Activated CD8-positive, alpha-beta memory T cell treated with anti-CD3 and anti-CD28 coated beads, Interleukin-2, amount 50 U/mL, for 48 hours (primary cell): ENCODE measurements at regions not wholly inside any gene's neighbourhood (a gene's known extent, or its start where the extent isn't known, plus 50 kb on each side); places are given as distances from the start of the nearest gene placed in this dataset.
"Not testable (repeated sequence)": the region's sequence is repeated elsewhere in the genome, so short reads cannot be mapped to it uniquely, and the experiment has no call there.

ENCODE experiments used
- DNase-seq: peaks from one replicate; pipeline ENCODE4 v3.0.0-alpha.2; 2020

DNA sequence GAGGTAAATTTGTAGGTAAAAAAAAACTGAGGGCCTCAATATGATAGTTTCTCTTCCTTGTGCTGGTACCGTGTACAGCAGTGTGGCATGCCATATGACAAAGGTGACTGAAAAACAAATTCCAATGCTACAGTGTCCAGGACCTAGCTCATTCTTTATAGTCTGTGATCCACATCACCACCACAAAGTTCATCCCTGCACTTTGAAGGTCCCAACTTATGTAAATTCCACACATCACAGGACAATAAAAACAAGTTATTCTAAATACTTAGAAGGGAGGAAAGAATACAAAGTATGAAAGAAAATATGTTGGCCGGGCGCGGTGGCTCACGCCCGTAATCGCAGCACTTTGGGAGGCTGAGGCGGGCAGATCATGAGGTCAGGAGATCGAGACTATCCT, 314.6 kb upstream of the SGCG start:
- DNase-seq, result no peak

DNA sequence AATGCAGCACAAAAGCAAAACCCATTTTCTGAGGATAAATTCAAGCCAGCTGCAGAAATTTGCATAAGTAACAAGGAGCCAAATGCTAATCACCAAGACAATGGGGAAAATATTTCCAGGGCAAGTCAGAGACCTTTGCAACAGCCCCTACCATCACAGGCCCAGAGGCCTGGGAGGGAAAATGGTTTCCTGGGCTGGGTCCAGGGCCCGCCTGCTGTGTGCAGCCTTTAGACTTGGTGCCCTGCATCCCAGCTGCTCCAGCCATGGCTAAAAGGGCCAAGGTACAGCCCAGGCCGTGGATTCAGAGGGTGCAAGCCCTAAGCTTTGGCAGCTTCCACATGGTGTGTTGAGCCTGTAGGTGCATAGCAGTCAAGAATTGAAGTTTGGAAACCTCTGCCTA, 309.5 kb upstream of the SGCG start:
- DNase-seq, result no peak

DNA sequence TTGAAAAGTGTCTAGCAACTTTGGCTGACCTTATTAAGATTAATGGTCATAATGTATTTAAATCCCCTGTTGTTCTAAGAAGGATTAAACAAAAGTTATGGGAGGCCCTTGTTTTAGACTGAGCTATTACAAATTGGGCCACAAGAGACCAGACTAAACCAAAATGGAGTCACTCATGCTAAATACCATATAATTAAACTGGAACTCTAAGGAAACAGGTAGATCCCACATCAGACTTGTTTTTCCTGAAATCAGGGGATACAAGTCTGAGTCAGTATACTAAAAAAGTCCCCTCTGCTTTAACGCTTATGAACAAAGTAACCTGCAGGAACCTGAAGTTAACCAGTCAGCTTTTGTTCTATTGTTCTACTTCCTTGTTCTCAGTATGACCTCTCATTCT, 305.9 kb upstream of the SGCG start:
- no peak for DNase-seq

DNA sequence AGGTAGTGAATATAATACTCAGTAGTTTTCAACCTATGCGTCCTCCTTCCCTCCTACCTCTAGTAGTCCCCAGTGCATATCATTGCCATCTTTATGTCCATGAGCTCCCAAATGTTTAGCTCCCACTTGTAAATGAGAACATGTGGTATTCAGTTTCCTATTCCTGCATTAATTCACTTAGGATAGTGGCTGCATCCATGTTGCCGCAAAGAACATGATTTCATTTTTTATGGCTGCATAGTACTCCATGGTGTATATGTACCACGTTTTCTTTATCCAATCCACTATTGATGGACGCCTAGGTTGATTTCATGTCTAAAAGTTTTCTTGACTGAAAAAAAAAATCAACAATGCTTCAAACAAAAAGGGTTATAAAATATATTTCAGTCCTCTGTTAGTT, 303.4 kb upstream of the SGCG start:
- no peak for DNase-seq

DNA sequence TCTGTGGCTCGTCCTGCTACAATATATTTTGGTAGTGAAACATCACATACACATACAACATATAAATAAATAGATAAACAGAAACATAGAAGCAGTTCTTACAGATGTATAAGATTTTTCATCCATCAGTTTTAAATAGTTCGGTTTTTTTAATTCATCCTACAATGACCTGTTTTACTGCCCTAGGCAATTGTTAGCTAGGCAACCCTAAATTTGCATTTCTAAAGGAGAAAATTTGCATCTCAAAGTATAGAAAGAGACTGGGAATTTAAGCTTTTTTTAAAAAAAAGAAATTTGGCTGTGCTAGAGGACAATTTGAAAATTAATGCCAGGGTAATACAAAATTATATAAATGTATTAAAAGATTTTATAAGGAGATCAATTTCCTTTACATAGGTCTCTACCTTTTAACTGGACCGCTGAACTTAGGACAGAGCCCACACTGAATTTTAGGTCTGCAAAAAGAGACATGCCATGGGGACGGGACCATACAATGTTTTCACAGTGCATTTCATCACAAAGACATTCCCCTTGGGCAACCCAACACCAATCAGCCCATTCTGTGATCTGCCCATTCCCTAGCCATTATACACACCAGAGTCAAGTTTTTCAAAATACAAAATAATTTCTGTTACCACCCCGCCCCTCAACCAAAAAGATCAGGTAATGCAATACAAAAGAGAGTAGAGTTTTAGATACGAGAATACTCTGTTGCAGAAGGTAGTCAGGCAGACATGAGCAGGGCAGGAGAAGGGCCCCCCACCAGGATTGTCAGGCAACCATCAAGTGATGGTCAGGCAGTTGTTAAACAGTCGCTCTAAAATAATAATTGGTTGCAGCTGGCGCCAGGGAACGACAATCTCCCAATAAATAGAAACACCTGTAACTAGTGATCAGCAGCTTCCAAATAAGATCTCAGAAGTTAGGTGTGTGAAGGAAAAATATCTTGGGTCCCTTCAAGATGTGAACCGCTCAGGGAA, 299.7 kb upstream of the SGCG start:
- no peak for DNase-seq

DNA sequence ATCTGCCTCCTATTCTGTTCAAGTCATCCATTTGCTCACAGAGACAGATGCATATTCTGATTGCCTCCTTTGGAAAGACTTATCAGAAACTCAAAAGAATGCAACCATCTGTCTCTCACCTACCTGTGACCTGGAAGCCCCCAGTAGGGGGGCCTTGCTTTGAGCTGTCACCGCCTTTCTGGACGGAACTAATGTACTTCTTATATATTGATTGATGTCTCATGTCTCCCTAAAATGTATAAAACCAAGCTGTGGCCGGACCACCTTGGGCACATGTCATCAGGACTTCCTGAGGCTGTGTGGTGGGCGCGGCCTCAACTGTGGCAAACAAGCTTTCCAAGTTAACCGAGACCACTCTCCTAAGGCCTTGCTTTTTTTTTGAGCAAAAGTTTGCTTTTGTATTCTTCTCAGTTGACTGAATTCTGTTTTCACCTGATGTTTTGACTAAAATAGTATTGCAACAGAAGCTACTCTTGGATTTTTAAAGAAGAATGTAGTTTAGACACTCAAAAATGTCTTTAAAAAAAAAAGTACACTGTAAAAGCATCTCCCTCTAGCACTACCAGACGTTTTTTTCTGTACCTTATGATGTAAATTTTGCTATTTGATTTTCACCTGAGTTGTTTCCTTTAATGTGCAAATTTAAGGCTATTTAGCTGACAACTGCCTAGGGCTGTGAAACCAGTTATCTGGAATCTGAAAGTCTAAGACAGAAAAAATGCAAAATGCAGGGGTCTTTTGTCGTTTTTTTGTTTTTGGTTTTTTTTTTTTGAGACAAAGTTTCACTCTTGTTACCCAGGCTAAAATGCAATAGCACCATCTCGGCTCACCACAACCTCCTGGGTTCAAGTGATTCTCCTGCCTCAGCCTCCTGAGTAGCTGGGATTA, 298.8 kb upstream of the SGCG start:
- not testable (repeated sequence) for DNase-seq

DNA sequence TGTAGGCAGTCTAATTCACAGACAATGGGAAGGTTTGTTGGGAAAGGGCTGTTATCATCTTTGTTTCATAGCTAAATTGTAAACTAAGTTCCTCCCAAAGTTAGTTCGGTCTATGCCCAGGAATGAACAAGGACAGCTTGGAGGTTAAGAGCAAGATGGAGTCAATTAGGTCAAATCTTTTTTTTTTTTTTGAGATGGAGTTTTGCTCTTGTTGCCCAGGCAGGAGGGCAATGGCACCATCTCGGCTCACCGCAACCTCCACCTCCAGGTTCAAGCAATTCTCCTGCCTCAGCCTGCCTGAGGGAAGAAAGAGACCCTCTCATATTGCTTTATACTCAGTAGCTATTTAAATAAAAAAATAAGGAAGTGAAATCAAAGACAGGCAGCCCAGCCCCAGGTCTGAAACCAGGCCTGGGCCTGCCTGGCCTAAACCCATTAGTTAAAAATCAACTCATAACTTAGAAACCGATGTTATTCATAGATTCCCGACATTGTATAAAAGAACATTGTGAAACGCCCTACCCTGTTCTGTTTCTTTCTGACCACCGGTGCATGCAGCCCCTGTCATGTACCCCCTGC, 297.4 kb upstream of the SGCG start:
- no peak for DNase-seq

DNA sequence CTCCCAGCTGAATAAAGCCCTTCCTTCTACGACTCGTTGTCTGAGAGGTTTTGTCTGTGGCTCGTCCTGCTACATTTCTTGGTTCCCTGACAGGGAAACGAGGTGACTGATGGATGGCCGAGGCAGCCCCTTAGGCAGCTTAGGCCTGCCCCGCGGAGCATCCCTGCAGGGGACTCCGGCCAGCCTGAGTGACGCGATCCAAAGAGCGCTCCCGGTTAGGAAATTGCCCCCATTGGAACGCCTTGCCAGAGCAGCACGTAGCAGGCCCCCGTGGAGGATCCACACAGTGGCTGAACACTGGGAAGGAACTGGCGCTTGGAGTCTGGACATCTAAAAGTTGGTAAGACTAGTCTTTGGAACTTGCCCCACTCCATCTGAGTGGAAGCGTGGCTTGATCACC, 296.8 kb upstream of the SGCG start:
- DNase-seq, result no peak

DNA sequence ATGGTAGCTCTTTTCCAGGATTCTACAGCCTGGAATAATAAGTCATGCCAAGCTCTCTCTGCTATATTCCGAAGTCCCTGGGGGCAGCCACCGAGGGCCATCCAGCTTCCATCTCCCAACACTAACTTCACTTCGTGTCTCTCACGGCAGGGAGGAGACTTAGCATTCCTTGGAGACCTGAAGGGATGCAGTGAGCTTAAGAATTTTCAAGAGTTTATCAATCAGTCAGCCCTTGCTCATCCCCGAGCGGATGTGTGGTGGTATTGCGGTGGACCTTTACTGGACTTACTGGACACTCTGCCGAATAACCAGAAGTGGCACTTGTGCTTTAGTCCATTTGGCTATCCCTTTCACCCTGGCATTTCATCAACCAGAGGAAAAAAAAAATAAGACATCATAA, 294.7 kb upstream of the SGCG start:
- DNase-seq, result not testable (repeated sequence)

DNA sequence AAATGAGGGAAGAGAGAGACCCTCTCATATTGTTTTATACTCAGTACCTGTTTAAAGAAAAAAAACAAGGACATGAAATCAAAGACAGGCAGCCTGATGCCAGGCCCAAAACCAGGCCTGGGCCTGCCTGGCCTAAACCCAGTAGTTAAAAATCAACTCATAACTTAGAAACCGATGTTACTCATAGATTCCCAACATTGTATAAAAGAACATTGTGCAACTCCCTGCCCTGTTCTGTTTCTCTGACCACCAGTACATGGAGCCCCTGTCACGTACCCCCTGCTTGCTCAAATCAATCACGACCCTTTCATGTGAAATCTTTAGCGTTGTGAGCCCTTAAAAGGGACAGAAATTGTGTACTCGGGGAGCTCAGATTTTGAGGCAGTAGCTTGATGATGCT, 291.4 kb upstream of the SGCG start:
- not testable (repeated sequence) for DNase-seq

DNA sequence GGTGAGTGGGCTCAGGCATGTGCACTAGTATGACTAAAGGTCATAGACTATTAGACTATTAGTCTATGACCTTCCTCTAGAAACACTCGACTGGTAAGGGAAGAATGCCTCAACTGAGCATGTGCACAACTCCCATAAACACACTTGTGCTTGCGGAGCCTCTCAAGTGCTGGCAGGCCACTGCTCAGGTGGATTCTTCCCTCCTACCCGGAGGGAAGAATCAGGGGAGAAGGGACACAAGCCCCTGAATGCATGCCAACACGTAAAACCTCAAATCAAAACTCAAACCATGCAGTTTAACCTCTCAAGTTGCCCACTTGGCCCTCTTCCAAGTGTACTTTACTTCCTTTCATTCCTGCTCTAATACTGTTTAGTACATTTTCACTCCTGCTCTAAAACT, 287.6 kb upstream of the SGCG start:
- DNase-seq, result no peak

DNA sequence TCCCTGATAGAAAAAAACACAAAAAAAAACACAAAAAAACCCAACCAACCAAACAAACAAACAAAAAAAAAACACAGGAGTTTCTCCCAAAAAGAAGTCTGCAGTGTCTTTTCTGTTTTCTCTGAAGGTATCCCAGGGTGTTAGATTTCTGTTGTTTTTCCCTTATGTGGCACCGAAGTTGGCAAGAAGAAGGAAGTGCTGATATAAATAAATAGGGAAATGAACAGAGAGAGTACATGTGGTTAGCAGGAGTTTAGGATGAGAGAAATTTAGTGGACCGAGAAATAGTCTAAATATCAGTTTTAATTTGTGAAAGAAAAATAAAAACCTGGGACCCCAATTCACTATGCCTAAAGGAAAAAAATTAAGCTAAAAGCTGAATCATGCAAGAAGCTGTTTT, 287.0 kb upstream of the SGCG start:
- DNase-seq, result no peak

DNA sequence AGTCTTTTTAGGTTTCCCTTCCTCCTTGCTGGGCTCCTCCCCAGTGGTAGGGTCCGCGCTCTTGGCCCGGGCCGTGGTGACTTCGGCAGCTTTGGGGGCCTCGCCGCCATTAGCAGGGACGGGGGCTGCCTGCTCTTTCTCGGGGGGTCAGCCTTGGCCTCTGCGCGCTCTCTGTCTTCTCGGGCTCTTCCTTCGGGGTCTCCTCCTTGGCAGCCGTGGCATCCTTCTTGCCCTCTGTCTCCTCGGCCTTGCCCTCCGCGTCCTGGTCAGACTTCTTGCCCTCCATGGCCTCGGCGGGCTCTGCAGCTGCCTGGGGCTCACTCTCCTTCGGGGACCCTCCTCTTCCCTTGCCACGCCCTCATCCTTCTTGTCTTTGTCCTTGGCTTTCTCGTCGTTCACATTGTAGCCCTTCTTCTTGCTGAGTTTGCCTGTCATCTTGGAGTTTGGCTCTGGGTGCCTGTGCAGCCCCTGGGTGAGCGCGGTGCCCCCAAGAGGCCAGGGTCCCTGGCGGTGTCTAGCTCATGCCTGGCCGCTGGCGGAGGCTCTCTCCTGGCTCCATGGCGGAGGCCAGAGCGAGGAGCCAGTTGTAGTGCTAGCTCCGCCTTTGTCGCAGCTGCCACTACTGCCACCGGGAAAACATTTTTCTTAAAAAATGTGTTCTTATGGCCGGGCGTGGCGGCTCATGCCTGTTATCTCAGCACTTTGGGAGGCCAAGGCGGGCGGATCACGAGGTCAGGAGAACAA, 283.0 kb upstream of the SGCG start:
- DNase-seq, result no peak

DNA sequence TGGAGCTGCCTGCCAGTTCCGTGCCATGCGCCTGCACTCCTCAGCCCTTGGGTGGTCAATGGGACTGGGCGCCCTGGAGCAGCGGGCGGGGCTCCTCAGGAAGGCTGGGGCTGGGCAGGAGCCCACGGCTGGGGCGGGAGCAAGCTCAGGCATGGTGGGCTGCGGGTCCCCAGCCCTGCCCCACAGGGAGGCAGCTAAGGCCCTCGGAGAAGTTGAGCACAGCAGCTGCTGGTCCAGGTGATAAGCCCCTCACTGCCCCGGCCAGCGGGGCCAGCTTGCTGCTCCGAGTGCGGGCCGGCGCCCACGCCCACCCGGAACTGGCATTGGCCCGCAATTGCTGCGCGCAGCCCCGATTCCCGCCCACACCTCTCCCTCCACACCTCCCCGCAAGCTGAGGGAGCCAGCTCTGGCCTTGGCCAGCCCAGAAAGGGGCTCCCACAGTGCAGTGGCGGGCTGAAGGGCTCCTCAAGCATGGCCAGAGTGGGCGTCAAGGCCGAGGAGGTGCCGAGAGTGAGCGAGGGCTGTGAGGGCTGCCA, 280.3 kb upstream of the SGCG start:
- DNase-seq, result not testable (repeated sequence)

DNA sequence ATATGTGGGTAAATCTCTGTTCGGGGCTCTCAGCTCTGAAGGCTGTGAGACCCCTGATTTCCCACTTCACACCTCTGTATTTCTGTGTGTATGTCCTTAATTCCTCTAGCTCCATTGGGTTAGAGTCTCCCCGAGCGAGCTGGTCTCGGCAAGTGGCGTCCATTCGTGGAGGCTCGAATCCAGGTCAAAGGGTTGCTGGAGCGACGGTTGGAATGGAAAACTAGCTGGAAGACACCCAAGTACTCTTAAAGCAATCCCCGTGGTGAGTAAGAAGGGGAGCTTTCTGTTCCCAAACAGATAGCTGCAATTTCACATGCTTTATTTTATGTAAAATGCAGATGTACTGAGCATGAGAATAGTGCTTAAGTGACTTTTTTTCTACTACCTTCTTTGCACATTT, 277.5 kb upstream of the SGCG start:
- no peak for DNase-seq

DNA sequence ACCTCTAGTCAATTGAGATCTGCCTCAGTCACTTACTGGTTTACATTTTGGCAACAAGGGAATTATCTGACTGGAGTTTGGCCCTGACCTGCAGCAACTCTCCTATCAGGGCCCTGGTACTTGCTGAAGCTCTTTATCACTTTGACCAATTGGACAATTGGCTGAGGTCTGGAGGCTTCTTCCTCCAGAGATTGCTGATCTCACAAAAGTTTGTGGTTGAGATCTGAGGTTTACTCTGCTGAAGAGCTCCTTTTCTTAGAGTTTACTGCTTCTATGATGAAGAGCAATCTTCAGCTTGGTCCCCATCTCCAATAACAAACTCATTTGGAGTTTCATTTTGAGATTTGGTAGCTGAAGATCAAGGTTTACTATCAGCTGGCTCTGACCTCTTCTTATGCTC, 276.9 kb upstream of the SGCG start:
- no peak for DNase-seq

DNA sequence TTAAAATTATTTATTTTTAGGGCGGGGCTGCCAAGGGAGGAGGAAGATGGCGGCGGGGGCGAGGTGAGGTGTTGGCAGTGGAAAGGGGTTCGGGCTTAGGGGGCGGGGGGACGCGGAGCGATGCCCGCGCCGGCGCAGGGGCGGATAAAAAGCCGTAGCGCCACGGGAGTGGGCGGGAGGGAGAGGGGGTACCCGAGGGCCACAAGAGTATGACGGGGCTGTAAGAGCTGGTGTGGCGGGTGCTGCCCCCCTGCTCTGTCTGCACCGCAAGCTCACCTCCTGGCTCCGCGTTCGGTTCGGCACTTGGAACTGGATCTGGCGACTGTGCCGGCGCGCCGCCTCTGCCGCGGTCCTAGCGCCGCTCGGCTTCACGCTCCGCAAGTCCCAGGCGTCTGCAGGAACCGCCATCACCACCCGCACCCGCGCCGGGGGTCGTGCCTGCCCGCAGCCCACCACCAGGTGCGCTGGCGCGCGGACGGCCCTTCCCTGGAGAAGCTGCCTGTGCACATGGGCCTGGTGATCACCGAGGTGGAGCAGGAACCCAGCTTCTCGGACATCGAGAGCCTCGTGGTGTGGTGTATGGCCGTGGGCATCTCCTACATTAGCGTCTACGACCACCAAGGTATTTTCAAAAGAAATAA, 265.2 kb upstream of the SGCG start:
- no peak for DNase-seq

DNA sequence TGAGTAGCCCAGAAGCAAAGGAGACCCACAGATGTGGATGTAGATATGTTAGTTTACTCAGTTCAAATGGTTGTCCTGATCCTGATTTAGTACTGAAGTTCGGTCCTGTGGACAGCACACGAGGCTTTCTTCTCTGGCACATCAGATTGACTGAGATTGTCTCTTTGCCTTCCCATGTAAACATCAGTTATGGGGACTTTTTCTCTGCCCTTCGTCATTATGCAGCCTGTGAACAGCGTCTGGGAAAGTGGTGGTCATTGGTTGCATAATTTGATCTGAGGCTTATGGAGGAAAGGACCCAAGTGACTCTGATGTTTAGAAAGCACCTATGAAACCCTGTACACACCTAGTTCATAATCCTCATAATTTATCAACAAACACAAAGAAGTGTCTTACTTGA, 264.5 kb upstream of the SGCG start:
- not testable (repeated sequence) for DNase-seq

DNA sequence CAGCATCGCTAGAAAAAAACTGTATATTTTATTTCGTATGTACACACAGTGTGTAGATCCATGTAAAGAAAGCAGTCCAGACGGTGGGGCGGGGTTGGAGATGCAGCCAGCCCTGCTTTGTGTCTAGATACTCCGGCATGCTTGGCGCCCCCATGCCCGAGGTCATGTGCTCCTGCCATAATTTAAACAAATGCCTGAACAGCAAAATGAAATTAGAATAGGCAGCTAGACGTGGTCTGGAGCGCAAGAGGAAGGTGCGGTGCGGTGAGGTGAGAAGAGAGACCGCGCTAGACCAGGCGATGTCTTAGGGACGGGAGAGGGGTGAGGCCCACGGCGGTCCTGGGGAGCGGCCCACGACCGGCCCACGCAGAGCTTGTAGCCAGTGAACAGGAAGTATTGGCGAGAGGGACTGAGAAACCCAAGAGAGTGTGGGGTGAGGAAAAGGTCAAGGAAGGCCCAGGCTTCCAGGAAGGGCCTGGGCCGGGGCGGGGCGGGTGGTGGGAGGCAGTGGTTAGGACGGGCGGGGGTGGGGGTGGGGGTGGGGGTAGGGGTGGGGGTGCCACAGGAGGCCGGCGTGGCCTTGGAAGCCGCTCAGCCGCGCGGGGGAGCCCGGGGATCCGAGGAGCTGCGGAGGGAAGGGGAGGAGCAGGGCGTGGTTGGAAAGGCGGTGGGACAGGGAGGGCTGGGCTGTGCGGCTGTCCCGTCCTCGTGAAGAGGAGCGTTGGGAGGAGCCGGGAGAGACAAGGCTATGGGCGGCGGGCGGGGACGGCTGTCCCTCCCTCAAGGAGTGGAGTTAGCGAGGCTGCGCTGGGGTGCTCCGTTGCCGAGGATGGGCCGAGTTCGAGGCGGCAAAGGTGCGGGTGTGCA, 254.7 kb upstream of the SGCG start:
- DNase-seq, result no peak

DNA sequence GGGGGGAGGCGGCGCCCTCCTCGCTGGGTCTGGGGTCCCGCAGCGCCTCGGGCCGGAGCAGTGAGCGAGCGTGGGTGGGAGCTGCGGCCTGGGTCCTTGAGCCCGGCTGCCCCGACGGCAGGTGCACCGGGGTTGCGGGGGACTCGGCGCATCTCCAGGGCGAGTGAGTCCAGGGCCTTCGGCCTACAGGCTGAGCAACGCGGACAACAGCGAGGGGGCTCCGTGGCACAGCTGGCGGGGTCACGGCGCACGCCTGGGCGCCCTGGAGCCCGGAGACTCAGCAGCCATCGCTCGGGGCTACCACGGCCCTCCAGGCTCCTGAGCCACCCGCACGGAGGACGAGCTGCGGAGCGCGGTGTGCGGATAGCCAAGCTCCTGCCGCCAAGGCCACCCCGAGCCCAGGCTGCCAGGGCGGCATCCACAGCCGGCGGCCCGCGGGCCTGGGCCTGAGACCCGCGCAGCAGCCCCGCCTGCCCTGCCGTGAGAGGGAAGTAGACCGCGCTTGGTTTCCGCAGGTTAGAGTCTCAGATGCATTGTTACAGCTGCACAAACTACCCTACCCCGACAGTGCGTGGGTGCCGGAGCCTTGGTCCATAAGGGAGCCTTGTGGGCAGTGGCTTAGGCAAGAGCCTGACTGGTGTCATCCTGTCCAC, 253.9 kb upstream of the SGCG start:
- DNase-seq, result no peak
